B cell (primary cell): ENCODE measurements at regions not wholly inside any gene's neighbourhood (a gene's known extent, or its start where the extent isn't known, plus 50 kb on each side); places are given as distances from the start of the nearest gene placed in this dataset.
"Not testable (repeated sequence)": the region's sequence is repeated elsewhere in the genome, so short reads cannot be mapped to it uniquely, and the experiment has no call there.

ENCODE experiments used
- ATAC-seq: fragments of 200-7000 bp; cut with Tn5 transposase; one replicate; pipeline ENCODE4 v1.10.0; 2021; ENCODE audit warnings: low read depth, mild to moderate bottlenecking, moderate number of reproducible peaks, moderate library complexity
- CTCF ChIA-PET: fragments of 350-600 bp; sonication (Branson Sonifier 250); formaldehyde crosslinking; loops from one replicate; lab custom pipeline; 2021; ENCODE audit warnings: antibody characterized with exemption, inconsistent platforms; lab: Charles Lee
- POLR2A ChIA-PET: fragments of 350-600 bp; sonication (Branson Sonifier 250); formaldehyde crosslinking; loops from one replicate; lab custom pipeline; 2021; ENCODE audit warnings: antibody characterized with exemption; lab: Charles Lee
- DNase-seq: peaks from one replicate; pipeline ENCODE4 v3.0.0; 2013
- H2AFZ ChIP-seq: 2 replicates; pipeline ENCODE4 v1.6.1; 2012; ENCODE audit warnings: mild to moderate bottlenecking, low read depth, low read length; ENCODE audit not compliant: insufficient read depth, poor library complexity, severe bottlenecking
- H3K27ac ChIP-seq, 2 donors: 1 replicate in 1 of 2; 2 replicates in 1 of 2; pipeline ENCODE4 v1.5.1; 2012 to 2013; ENCODE audit warnings: low read length in 2 of 2, mild to moderate bottlenecking in 2 of 2, moderate library complexity in 1 of 2
- H3K27me3 ChIP-seq, 4 experiments: fragments of 200-600 bp in 1 of 4; sonication (generic) in 1 of 4; replicated peaks in 1 of 4; 1 replicate in 2 of 4; 2 replicates in 2 of 4; pipeline versions ENCODE4 v1.6.1 to v1.7.0; 2013 to 2016; ENCODE audit warnings: low read length in 3 of 4, mild to moderate bottlenecking in 2 of 4, mixed read lengths in 1 of 4, moderate library complexity in 1 of 4; ENCODE audit not compliant: insufficient read depth in 4 of 4, control insufficient read depth in 3 of 4; ENCODE audit errors: control extremely low read depth in 1 of 4
- H3K36me3 ChIP-seq, 2 experiments: replicated peaks in 1 of 2; 1 replicate in 1 of 2; 2 replicates in 1 of 2; pipeline versions ENCODE4 v1.6.1 to v1.7.1; 2013; ENCODE audit warnings: low read length in 1 of 2; ENCODE audit not compliant: insufficient read depth in 2 of 2, control insufficient read depth in 1 of 2; ENCODE audit errors: control extremely low read depth in 1 of 2, extremely low read depth in 1 of 2
- H3K4me1 ChIP-seq, 2 donors: fragments of 200-600 bp in 1 of 2; sonication (generic) in 1 of 2; 1 replicate in 1 of 2; 2 replicates in 1 of 2; pipeline versions ENCODE4 v1.5.1 to v1.6.1; 2013 to 2017; ENCODE audit warnings: low read length in 2 of 2; ENCODE audit not compliant: control insufficient read depth in 2 of 2, insufficient read depth in 2 of 2
- H3K4me2 ChIP-seq: replicated peaks from 2 replicates; pipeline ENCODE3; 2012; ENCODE audit warnings: mild to moderate bottlenecking, low read depth, low read length; ENCODE audit not compliant: poor library complexity, severe bottlenecking
- H3K4me3 ChIP-seq, 5 experiments: fragments of 200-600 bp in 1 of 5; sonication (generic) in 1 of 5; 1 replicate in 3 of 5; 2 replicates in 2 of 5; pipeline versions ENCODE4 v1.5.1 to v1.7.0; 2011 to 2016; ENCODE audit warnings: low read length in 4 of 5, mild to moderate bottlenecking in 4 of 5, low read depth in 2 of 5, control low read depth in 1 of 5, moderate library complexity in 1 of 5; ENCODE audit not compliant: insufficient read depth in 1 of 5; ENCODE audit errors: control extremely low read depth in 1 of 5, extremely low read depth in 1 of 5
- H3K79me2 ChIP-seq: fragments of 200-600 bp; sonication (generic); one replicate; pipeline ENCODE4 v1.6.0; 2016; ENCODE audit warnings: low read length; ENCODE audit not compliant: control insufficient read depth, insufficient read depth
- H3K9ac ChIP-seq: fragments of 200-600 bp; sonication (generic); 2 replicates; pipeline ENCODE4 v1.6.1; 2017; ENCODE audit warnings: mild to moderate bottlenecking, low read length, moderate library complexity
- H3K9me3 ChIP-seq, 3 donors: one replicate each; pipeline versions ENCODE4 v1.6.1 to v1.7.1; 2013; ENCODE audit warnings: low read length in 2 of 3; ENCODE audit not compliant: control insufficient read depth in 2 of 3, insufficient read depth in 1 of 3; ENCODE audit errors: control extremely low read depth in 1 of 3
- H4K20me1 ChIP-seq: 2 replicates; pipeline ENCODE4 v1.6.0; 2012; ENCODE audit warnings: mild to moderate bottlenecking, low read length; ENCODE audit not compliant: insufficient read depth, control insufficient read depth, poor library complexity, severe bottlenecking
- H3K27ac Mint-ChIP-seq: one replicate; pipeline ENCODE4 v1.8.0; 2021; ENCODE audit warnings: mixed read lengths
- H3K27me3 Mint-ChIP-seq: one replicate; pipeline ENCODE4 v1.8.0; 2021; ENCODE audit warnings: mixed read lengths
- H3K4me1 Mint-ChIP-seq: one replicate; pipeline ENCODE4 v1.8.0; 2021; ENCODE audit warnings: mixed read lengths
- H3K4me3 Mint-ChIP-seq: one replicate; pipeline ENCODE4 v1.8.0; 2021; ENCODE audit warnings: mixed read lengths
- H3K9me3 Mint-ChIP-seq: one replicate; pipeline ENCODE4 v1.8.0; 2022; ENCODE audit warnings: mixed read lengths; ENCODE audit not compliant: insufficient read depth
- EZH2 ChIP-seq: IDR thresholded peaks from 2 replicates; pipeline ENCODE4 v1.6.1; 2012; ENCODE audit warnings: borderline replicate concordance, low read depth, mild to moderate bottlenecking, moderate library complexity, low read length; ENCODE audit not compliant: insufficient read depth, poor library complexity, severe bottlenecking
- WGBS: methylation state at CpG from one replicate; pipeline ENCODE4 v1.1.5; 2013; ENCODE audit warnings: missing lambda C conversion rate; ENCODE audit not compliant: insufficient coverage; 5-methylcytosine and 5-hydroxymethylcytosine counted together
- intact Hi-C: fragments of 100-400 bp; cut with micrococcal nuclease; formaldehyde crosslinking; loops from one replicate; pipeline ENCODE4 v1.10.0; 2022

DNA sequence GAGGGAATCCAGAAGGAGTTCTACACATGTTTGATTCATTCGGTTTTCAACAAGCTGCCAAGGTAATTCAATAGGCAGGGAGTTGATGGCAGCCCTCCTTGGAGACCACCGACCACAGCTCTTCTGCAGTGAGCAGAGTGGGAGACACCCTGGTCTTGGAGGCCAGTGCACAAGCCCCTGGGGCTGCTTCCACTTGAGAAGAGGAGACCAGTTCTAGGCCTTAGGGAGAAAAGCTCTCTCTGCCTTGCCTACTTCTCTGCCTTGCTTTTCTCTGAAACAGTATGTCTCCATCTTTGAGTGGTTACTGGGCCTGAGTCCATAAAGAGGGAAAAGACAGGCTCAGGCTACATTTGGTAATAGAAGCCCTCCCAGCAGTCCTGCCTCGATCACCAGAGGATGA lies 671.9 kb downstream of the UQCRFS1 start:
- Histone ChIP-seq H3K9ac (no peak overlapping the region), H4K20me1 (no peaks in the 10 kb centered on the region), H3K79me2 (no peaks in the 10 kb centered on the region), H3K4me1 (no peaks in the 10 kb centered on the region), H2AFZ (no peak overlapping the region), H3K27me3 (no peaks in the 10 kb centered on the region), H3K27ac (no peak overlapping the region), H3K4me2 (no peak overlapping the region), H3K9me3 (peaks cover 1 to 6% (median 3%) of the 10 kb centered on the region in 3 donors), H3K4me3 (no peak overlapping the region), H3K36me3 (no peaks in the 10 kb centered on the region)
- Mint-ChIP-seq H3K4me1 (peaks cover 9% of the 10 kb centered on the region), H3K27ac (no peak overlapping the region), H3K4me3 (no peak overlapping the region), H3K9me3 (no peaks in the 10 kb centered on the region), H3K27me3 (no peaks in the 10 kb centered on the region)
- ATAC-seq (no peak), DNase-seq (no peak)
- ChIA-PET CTCF (no interaction called here), POLR2A (no interaction called here)
- no peak for TF ChIP-seq EZH2
- intact Hi-C loops: no loop called here
- 79% methylated on average over 3 of the region's 3 CpGs for WGBS

DNA sequence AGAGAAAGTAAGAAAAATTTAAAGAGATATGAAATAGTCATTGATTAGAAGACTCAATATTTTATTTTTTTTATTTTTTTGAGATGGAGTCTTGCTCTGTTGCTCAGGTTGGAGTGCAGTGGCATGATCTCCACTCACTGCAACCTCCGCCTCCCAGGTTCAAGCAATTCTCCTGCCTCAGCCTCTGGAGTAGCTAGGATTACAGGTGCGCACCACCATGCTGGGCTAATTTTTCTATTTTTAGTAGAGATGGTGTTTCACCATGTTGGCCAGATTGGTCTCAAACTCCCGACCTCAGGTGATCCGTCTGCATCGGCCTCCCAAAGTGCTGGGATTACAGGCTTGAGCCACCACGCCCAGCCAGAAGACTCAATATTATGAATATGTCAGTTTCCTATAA lies 672.6 kb downstream of the UQCRFS1 start:
- H3K4me1 Mint-ChIP-seq, POLR2A ChIA-PET, CTCF ChIA-PET, H3K27me3 Mint-ChIP-seq, H3K4me3 ChIP-seq, H3K4me1 ChIP-seq, H3K9ac ChIP-seq, H3K4me2 ChIP-seq, H3K27ac ChIP-seq, H3K4me3 Mint-ChIP-seq, H3K27ac Mint-ChIP-seq, DNase-seq, H3K9me3 Mint-ChIP-seq, H3K27me3 ChIP-seq, ATAC-seq, H3K36me3 ChIP-seq, H2AFZ ChIP-seq, intact Hi-C loops, H3K79me2 ChIP-seq, H4K20me1 ChIP-seq, H3K9me3 ChIP-seq: not testable (repeated sequence)
- WGBS: 100% methylated on average over 2 of the region's 6 CpGs
